Mucosa of descending colon (tissue), 3 donors: ENCODE measurements at regions not wholly inside any gene's neighbourhood (a gene's known extent, or its start where the extent isn't known, plus 50 kb on each side); places are given as distances from the start of the nearest gene placed in this dataset.

Source experiments
- ATAC-seq: fragments of 200-7000 bp; cut with Tn5 transposase; one replicate; pipeline ENCODE4 v1.9.1; 2020; ENCODE audit warnings: mild to moderate bottlenecking, moderate library complexity
- DNase-seq, 3 donors: peaks; one replicate each; pipeline ENCODE4 v3.0.0-alpha.2; 2020
- H3K36me3 ChIP-seq: fragments of 200-600 bp; one replicate; pipeline ENCODE4 v1.8.0; 2021; ENCODE audit warnings: low read depth, mild to moderate bottlenecking
- H3K4me1 ChIP-seq: fragments of 200-600 bp; one replicate; pipeline ENCODE4 v1.8.0; 2021; ENCODE audit warnings: low read depth, mild to moderate bottlenecking
- H3K4me3 ChIP-seq: fragments of 200-600 bp; one replicate; pipeline ENCODE4 v1.8.0; 2021; ENCODE audit warnings: mild to moderate bottlenecking
- H3K9me3 ChIP-seq: fragments of 200-600 bp; one replicate; pipeline ENCODE4 v1.8.0; 2021; ENCODE audit warnings: mild to moderate bottlenecking
- CTCF ChIP-seq: fragments of 200-600 bp; IDR thresholded peaks from one replicate; pipeline ENCODE4 v1.8.0; 2022; ENCODE audit warnings: antibody characterized with exemption, mild to moderate bottlenecking
- intact Hi-C, 2 donors: fragments of 100-400 bp; cut with DNase I in 1 of 2; cut with micrococcal nuclease in 1 of 2; formaldehyde crosslinking; loops; one replicate each; pipeline versions ENCODE4 v1.11.0 to v1.11.1; 2022; cut with DNase I, micrococcal nuclease
- donor health status: DM: no; HTN: no; CAD: no; lungs with moderate emphysema.
- donor health status: DM: no; HTN: no; CAD: no.
- donor health status: DM: no; HTN: yes; CAD: no.

DNA sequence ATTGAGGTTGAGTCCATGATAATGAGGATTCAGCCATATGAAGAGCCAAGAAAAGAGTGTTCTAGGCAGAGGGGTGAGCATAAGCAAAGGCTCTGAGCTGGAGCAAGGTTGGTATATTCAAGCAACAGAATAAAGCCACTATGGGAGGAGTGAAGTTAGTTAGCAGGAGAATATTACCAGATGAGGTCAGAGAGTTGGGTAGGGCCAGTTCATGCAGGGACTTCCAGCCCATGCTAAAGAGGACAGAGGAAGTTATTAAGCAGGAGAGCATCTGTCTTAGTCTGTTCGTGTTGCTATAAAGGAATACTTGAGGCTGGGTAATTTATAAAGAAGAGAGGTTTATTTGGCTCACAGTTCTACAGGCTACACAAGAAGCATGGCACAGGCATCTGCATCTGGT is 57.1 kb upstream of the ATG10 start:
- intact Hi-C loops: no loop called here
- Histone ChIP-seq H3K4me3 (no peak overlapping the region), H3K4me1 (no peaks in the 10 kb centered on the region), H3K36me3 (no peaks in the 10 kb centered on the region), H3K9me3 (no peaks in the 10 kb centered on the region)
- DNase-seq: no peak
- TF ChIP-seq CTCF: no peak
- no peak for ATAC-seq

GRCh38 chr5:81912933-81913332 is 58.9 kb upstream of the ATG10 start:
- no peak for TF ChIP-seq CTCF
- intact Hi-C loops: no loop called here
- no peaks in the 10 kb centered on the region for H3K9me3 ChIP-seq

DNA sequence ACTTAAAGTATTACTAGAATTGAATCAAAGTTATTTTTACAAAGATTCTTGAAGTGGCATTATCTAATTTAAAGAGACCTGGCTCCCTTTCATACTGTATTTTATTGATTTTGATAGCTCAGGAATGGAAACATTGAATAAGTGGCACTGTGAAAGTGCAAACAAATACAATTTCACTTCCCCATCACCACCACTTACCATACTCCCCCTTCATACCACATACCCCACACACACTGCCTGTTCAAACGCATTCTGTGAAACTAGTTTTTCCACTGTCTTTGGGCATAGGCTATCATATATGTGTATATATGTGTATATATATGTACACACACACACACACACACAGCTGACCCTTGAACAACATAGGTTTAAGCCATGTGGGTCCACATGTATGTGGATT is 62.1 kb upstream of the ATG10 start:
- no peaks in the 10 kb centered on the region for H3K4me1 ChIP-seq
- H3K9me3 ChIP-seq: no peaks in the 10 kb centered on the region
- TF ChIP-seq CTCF: no peak
- DNase-seq (no peak), ATAC-seq (no peak)
- H3K36me3 ChIP-seq: no peaks in the 10 kb centered on the region
- H3K4me3 ChIP-seq: no peak overlapping the region
- intact Hi-C loops: no loop called here

More at GRCh38 chr5:81912933-81913332, 58.9 kb upstream of the ATG10 start:
- no peaks in the 10 kb centered on the region for H3K36me3 ChIP-seq
- no peak for ATAC-seq
- no peak overlapping the region for H3K4me3 ChIP-seq
- H3K4me1 ChIP-seq: no peaks in the 10 kb centered on the region
- DNase-seq: no peak

GRCh38 chr5:81908771-81909170 is 63.1 kb upstream of the ATG10 start:
- ATAC-seq: no peak
- TF ChIP-seq CTCF: no peak
- Histone ChIP-seq H3K4me1 (no peaks in the 10 kb centered on the region), H3K9me3 (no peaks in the 10 kb centered on the region), H3K36me3 (no peaks in the 10 kb centered on the region), H3K4me3 (no peak overlapping the region)
- no peak for DNase-seq
- intact Hi-C loops: no loop called here

GRCh38 chr5:81908044-81908443 is 63.8 kb upstream of the ATG10 start:
- no peaks in the 10 kb centered on the region for H3K4me1 ChIP-seq
- TF ChIP-seq CTCF: no peak
- H3K4me3 ChIP-seq: no peak overlapping the region
- H3K9me3 ChIP-seq: no peaks in the 10 kb centered on the region
- ATAC-seq: no peak
- intact Hi-C loops: no loop called here
- no peak for DNase-seq
- H3K36me3 ChIP-seq: no peaks in the 10 kb centered on the region

DNA sequence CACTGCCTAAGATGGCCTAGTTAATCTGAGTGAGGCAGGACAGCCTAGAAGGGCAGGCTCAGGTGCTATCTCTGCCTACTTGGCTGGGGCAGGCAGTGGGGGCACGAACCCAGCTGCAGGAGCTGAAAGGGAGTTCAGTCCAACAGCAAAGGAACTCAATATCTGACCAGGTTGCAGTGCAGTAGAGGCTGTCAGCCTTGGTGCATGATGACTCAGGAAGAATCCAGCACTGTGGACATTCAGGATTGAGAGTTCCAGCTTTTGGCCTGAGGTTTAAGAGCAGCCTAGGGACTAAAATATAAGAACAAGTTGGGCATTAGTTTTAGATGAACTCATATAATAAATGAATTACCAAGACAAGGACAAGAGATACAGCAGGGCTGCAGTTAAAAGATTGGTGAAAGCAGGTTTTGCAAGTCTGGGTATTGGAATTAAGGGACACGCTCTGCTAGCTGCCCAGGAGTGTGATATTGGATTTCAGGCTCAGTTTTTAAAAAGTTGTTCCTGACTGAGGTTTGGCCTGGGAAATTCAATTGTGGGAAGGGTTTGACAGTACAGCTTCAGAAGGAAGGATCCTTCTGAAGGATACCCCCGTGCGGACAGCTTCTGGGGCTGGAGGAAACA is 64.7 kb upstream of the ATG10 start:
- Histone ChIP-seq H3K36me3 (no peaks in the 10 kb centered on the region), H3K4me3 (no peak overlapping the region)
- TF ChIP-seq CTCF: no peak

More for the DNA sequence above, 64.7 kb upstream of the ATG10 start:
- H3K4me1 ChIP-seq: no peaks in the 10 kb centered on the region
- ATAC-seq: no peak
- no peak for DNase-seq
- intact Hi-C loops: no loop called here
- H3K9me3 ChIP-seq: no peaks in the 10 kb centered on the region
